Thyroid gland (tissue), 4 donors: ENCODE measurements at regions not wholly inside any gene's neighbourhood (a gene's known extent, or its start where the extent isn't known, plus 50 kb on each side); places are given as distances from the start of the nearest gene placed in this dataset.
"Not testable (repeated sequence)": the region's sequence is repeated elsewhere in the genome, so short reads cannot be mapped to it uniquely, and the experiment has no call there.

Source experiments
- DNase-seq, 2 donors: peaks; one replicate each; pipeline ENCODE4 v3.0.0-alpha.2; 2019
- H3K27ac ChIP-seq, 3 donors: fragments of 200-600 bp; sonication (generic); 1 replicate in 2 of 3; 2 replicates in 1 of 3; pipeline ENCODE4 v1.5.1; 2016 to 2019; ENCODE audit warnings: mild to moderate bottlenecking in 1 of 3, moderate library complexity in 1 of 3
- H3K27me3 ChIP-seq: fragments of 200-600 bp; sonication (generic); one replicate; pipeline ENCODE4 v1.5.1; 2019
- H3K36me3 ChIP-seq, 2 donors: fragments of 200-600 bp; sonication (generic); one replicate each; pipeline ENCODE4 v1.5.1; 2016 to 2019
- H3K4me1 ChIP-seq, 2 donors: fragments of 200-600 bp; sonication (generic); one replicate each; pipeline ENCODE4 v1.5.1; 2017 to 2019
- H3K4me3 ChIP-seq, 3 donors: fragments of 200-600 bp; sonication (generic); replicated peaks in 1 of 3; 1 replicate in 2 of 3; 2 replicates in 1 of 3; pipeline ENCODE4 v1.5.1; 2016; ENCODE audit warnings: mild to moderate bottlenecking in 1 of 3
- H3K9me3 ChIP-seq: fragments of 200-600 bp; sonication (generic); one replicate; pipeline ENCODE4 v1.5.1; 2017
- CTCF ChIP-seq, 6 experiments: fragments of 200-600 bp in 3 of 6; fragments of 450-650 bp in 3 of 6; sonication (generic) in 3 of 6; IDR thresholded peaks; one replicate each; pipeline ENCODE4 v1.5.1; 2016 to 2019; ENCODE audit warnings: antibody characterized with exemption in 6 of 6, mild to moderate bottlenecking in 2 of 6, inconsistent platforms in 1 of 6, moderate library complexity in 1 of 6
- POLR2A ChIP-seq, 2 donors: fragments of 450-650 bp; IDR thresholded peaks; one replicate each; pipeline ENCODE4 v1.6.1; 2017; ENCODE audit warnings: antibody characterized with exemption in 2 of 2, mild to moderate bottlenecking in 2 of 2, moderate library complexity in 1 of 2
- WGBS, 2 donors: methylation state at CpG; one replicate each; pipeline ENCODE4 v1.1.5; 2017; 5-methylcytosine and 5-hydroxymethylcytosine counted together
- intact Hi-C: fragments of 100-400 bp; cut with DNase I; formaldehyde crosslinking; loops from one replicate; pipeline ENCODE4 v1.15.1; 2023

DNA sequence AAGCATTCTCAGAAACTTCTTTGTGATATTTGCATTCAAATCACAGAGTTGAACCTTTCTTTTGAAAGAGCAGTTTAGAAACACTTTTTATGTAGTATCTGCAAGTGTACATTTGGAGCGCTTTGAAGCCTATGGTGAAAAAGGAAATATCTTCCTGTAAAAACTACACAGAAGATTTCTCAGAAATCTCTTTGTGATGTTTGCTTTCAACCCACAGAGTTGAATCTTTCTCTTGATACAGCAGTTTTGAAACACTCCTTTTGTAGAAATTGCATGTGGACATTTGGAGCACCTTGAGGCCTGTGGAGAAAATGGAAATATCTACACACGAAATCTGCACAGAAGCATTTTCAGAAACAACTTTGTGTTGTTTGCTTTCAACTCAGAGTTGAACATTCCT lies 612.3 kb upstream of the ZNF337 start:
- H3K27ac ChIP-seq, result no peak overlapping the region
- H3K9me3 ChIP-seq, result no peaks in the 10 kb centered on the region
- TF ChIP-seq CTCF (IDR thresholded peaks at IDR 0.05), result no peak
- no peak for TF ChIP-seq POLR2A (IDR thresholded peaks at IDR 0.05)
- 87% methylated on average over 2 of the region's 2 CpGs for WGBS, 2 donors
- H3K36me3 ChIP-seq, result no peaks in the 10 kb centered on the region
- no peaks in the 10 kb centered on the region for H3K27me3 ChIP-seq
- intact Hi-C loops, result no loop called here
- DNase-seq, result no peak
- H3K4me1 ChIP-seq, result no peaks in the 10 kb centered on the region
- no peak overlapping the region for H3K4me3 ChIP-seq

GRCh38 chr20:26295006-26295405 lies 598.4 kb upstream of the ZNF337 start:
- Histone ChIP-seq H3K27me3 (no peaks in the 10 kb centered on the region), H3K9me3 (no peaks in the 10 kb centered on the region), H3K36me3 (no peaks in the 10 kb centered on the region), H3K27ac (no peak overlapping the region), H3K4me1 (no peaks in the 10 kb centered on the region), H3K4me3 (no peak overlapping the region)
- intact Hi-C loops, result no loop called here
- 94 to 98% methylated on average over 5 of the region's 5 CpGs for WGBS, 2 donors
- no peak for DNase-seq
- TF ChIP-seq CTCF (IDR thresholded peaks at IDR 0.05), result no peak
- no peak for TF ChIP-seq POLR2A (IDR thresholded peaks at IDR 0.05)

DNA sequence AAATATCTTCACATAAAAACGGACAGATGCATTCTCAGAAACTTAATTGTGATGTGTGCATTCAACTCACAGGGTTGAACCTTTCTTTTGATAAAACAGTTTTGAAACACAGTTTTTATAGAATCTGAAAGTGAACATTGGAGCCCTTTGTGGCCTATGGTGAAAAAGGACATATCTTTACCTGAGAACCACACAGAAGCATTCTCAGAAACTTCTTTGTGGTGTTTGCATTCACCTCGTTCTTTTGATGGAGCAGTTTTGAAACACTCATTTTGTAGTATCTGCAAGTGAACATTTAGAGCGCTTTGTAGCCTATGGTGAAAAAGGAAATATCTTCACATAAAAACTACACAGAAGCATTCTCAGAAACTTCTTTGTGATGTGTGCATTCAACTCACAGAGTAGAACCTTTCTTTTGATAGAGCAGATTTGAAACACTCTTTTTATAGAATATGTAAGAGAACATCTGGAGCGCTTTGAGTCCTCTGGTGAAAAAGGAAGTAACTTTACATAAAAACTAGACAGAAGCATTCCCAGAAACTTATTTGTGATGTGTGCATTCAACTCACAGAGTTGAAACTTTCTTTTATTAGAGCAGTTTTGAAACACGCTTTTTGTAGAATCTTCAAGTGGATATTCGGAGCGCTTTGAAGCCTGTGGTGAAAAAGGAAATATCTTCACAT lies 591.9 kb upstream of the ZNF337 start:
- H3K27me3 ChIP-seq, H3K9me3 ChIP-seq, DNase-seq, H3K4me3 ChIP-seq, H3K4me1 ChIP-seq, H3K36me3 ChIP-seq, H3K27ac ChIP-seq, intact Hi-C loops: not testable (repeated sequence)
- 88 to 95% methylated on average over 7 of the region's 7 CpGs for WGBS, 2 donors

- H3K27me3 ChIP-seq, result no peaks in the 10 kb centered on the region
- H3K4me3 ChIP-seq, result no peak overlapping the region
- no peak for DNase-seq
- no peak for TF ChIP-seq CTCF (IDR thresholded peaks at IDR 0.05)
- no peak for TF ChIP-seq POLR2A (IDR thresholded peaks at IDR 0.05)
- H3K36me3 ChIP-seq, result no peaks in the 10 kb centered on the region
- 88 to 89% methylated on average over 5 of the region's 5 CpGs for WGBS, 2 donors
- no peak overlapping the region for H3K27ac ChIP-seq
- no peaks in the 10 kb centered on the region for H3K9me3 ChIP-seq
- H3K4me1 ChIP-seq, result no peaks in the 10 kb centered on the region
- intact Hi-C loops, result no loop called here
These were observed 582.6 kb upstream of the ZNF337 start for GRCh38 chr20:26279238-26279637.

DNA sequence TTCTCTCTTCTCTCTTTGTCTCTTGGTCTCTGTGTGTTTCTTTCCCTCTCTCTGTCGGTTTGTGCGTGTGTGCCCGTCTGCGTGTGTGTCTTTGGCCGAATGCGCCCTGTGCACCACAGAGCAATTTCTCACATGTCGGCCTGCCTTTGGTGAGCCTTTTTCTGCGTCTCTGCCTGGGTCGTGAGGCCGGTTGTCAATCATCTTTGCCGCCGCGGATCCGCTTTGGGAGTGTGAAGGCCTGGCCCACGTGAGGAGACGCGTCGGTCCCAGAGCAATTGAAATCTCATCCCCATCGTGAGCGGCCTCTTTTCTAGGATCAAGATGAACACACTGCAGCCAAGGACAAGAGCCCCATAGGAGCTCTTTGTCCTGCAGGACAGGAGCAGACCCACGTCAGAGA lies 580.7 kb upstream of the ZNF337 start:
- H3K4me3 ChIP-seq, result no peak overlapping the region
- H3K27ac ChIP-seq, result no peak overlapping the region
- H3K27me3 ChIP-seq, result no peaks in the 10 kb centered on the region
- TF ChIP-seq POLR2A (IDR thresholded peaks at IDR 0.05), result no peak
- TF ChIP-seq CTCF (IDR thresholded peaks at IDR 0.05), result no peak
- DNase-seq, result no peak
- H3K4me1 ChIP-seq, result no peaks in the 10 kb centered on the region
- intact Hi-C loops, result no loop called here
- 88 to 93% methylated on average over 21 of the region's 21 CpGs for WGBS, 2 donors
- H3K9me3 ChIP-seq, result no peaks in the 10 kb centered on the region
- no peaks in the 10 kb centered on the region for H3K36me3 ChIP-seq
